ENCODE measurements at regions not wholly inside any gene's neighbourhood (a gene's known extent, or its start where the extent isn't known, plus 50 kb on each side); places are given as distances from the start of the nearest gene placed in this dataset.

DNA sequence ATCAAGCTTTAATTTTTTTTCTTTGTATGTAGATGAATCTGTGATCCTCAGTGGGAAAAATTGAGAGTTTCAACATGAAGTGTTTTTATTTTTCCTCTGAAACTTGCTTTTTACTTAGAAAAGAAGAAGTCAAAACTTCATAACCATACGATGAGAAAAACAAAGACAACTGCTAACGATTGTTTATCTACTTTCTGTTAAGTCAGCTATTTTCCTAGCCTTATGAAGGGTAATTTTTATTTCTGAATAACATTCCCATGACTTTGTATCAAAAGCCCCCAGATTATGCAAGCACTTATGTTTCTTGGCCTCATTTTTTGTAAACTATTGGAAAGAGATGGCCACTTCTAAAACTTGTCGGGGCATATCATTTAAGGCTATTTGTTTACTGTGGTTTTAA, 645.1 kb upstream of the PRKX start:
- H3K27me3 ChIP-seq (ENCODE audit: insufficient read depth, low read depth, low read length): no peaks in the 10 kb centered on the region
- no peak overlapping the region for H3K9ac ChIP-seq (ENCODE audit: low read length)
- H3K9me3 ChIP-seq (ENCODE audit: low read length): no peaks in the 10 kb centered on the region
- no peaks in the 10 kb centered on the region for H3K9me2 ChIP-seq (ENCODE audit: insufficient read depth, low read length)
- H3F3A ChIP-seq (ENCODE audit: insufficient read depth, low read length, poor library complexity, severe bottlenecking): no peaks in the 10 kb centered on the region
- H3K4me3 ChIP-seq (ENCODE audit: low read length): no peak overlapping the region
- H3K4me2 ChIP-seq (ENCODE audit: low read length): no peak overlapping the region
- no peaks in the 10 kb centered on the region for H3K36me3 ChIP-seq (ENCODE audit: insufficient read depth, low read length)
- H4K20me1 ChIP-seq (ENCODE audit: insufficient read depth): no peaks in the 10 kb centered on the region
- H3K27ac ChIP-seq (ENCODE audit: low read length): no peak overlapping the region
- TF ChIP-seq, protein P1, sequence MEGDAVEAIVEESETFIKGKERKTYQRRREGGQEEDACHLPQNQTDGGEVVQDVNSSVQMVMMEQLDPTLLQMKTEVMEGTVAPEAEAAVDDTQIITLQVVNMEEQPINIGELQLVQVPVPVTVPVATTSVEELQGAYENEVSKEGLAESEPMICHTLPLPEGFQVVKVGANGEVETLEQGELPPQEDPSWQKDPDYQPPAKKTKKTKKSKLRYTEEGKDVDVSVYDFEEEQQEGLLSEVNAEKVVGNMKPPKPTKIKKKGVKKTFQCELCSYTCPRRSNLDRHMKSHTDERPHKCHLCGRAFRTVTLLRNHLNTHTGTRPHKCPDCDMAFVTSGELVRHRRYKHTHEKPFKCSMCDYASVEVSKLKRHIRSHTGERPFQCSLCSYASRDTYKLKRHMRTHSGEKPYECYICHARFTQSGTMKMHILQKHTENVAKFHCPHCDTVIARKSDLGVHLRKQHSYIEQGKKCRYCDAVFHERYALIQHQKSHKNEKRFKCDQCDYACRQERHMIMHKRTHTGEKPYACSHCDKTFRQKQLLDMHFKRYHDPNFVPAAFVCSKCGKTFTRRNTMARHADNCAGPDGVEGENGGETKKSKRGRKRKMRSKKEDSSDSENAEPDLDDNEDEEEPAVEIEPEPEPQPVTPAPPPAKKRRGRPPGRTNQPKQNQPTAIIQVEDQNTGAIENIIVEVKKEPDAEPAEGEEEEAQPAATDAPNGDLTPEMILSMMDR (IDR thresholded peaks at IDR 0.05; ENCODE audit: poor library complexity, severe bottlenecking): no peak
- TF ChIP-seq, protein P2, sequence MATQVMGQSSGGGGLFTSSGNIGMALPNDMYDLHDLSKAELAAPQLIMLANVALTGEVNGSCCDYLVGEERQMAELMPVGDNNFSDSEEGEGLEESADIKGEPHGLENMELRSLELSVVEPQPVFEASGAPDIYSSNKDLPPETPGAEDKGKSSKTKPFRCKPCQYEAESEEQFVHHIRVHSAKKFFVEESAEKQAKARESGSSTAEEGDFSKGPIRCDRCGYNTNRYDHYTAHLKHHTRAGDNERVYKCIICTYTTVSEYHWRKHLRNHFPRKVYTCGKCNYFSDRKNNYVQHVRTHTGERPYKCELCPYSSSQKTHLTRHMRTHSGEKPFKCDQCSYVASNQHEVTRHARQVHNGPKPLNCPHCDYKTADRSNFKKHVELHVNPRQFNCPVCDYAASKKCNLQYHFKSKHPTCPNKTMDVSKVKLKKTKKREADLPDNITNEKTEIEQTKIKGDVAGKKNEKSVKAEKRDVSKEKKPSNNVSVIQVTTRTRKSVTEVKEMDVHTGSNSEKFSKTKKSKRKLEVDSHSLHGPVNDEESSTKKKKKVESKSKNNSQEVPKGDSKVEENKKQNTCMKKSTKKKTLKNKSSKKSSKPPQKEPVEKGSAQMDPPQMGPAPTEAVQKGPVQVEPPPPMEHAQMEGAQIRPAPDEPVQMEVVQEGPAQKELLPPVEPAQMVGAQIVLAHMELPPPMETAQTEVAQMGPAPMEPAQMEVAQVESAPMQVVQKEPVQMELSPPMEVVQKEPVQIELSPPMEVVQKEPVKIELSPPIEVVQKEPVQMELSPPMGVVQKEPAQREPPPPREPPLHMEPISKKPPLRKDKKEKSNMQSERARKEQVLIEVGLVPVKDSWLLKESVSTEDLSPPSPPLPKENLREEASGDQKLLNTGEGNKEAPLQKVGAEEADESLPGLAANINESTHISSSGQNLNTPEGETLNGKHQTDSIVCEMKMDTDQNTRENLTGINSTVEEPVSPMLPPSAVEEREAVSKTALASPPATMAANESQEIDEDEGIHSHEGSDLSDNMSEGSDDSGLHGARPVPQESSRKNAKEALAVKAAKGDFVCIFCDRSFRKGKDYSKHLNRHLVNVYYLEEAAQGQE (IDR thresholded peaks at IDR 0.05; ENCODE audit: borderline replicate concordance): no peak
- TF ChIP-seq TAF1 (IDR thresholded peaks at IDR 0.05; ENCODE audit: low read depth) (no peak), EZH2 (IDR thresholded peaks at IDR 0.05; ENCODE audit: borderline replicate concordance, insufficient read depth, low read length, poor library complexity, severe bottlenecking) (no peak), SMC3 (conservative IDR thresholded peaks at IDR 0.05; ENCODE audit: poor library complexity) (no peak), EP300 (conservative IDR thresholded peaks at IDR 0.05; ENCODE audit: poor library complexity, severe bottlenecking) (no peak)
- no peak overlapping the region for H2AFZ ChIP-seq (ENCODE audit: low read depth, low read length)
- no peaks in the 10 kb centered on the region for H3K79me2 ChIP-seq (replicated peaks; ENCODE audit: insufficient read depth, low read length)

DNA sequence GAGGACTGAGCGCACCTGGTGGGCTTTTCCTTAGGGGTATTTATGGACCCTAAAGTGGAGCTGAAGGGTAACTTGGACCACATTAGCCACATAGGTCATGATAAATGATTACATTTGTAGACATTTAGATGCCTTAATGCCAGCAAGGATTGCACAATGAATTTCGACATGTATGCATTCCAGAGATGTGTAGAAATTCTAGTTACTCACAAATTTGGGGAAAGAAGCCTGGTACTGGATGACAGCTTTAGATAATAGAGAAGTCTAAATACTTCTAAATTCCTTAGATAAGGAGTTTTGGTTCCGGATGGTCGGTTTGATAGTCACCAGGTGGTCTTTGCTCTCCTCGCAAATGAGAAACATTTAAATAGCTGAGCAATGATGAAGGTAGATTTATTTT, 609.5 kb upstream of the PRKX start:
- Histone ChIP-seq H3K79me2 (replicated peaks; ENCODE audit: insufficient read depth, low read length) (no peaks in the 10 kb centered on the region), H2AFZ (ENCODE audit: low read depth, low read length) (no peak overlapping the region)

More for the DNA sequence above, 609.5 kb upstream of the PRKX start:
- Histone ChIP-seq H3K9me2 (ENCODE audit: insufficient read depth, low read length) (no peaks in the 10 kb centered on the region), H4K20me1 (ENCODE audit: insufficient read depth) (no peaks in the 10 kb centered on the region), H3K27ac (ENCODE audit: low read length) (no peak overlapping the region), H3K4me2 (ENCODE audit: low read length) (no peak overlapping the region), H3K9ac (ENCODE audit: low read length) (no peak overlapping the region), H3K36me3 (ENCODE audit: insufficient read depth, low read length) (no peaks in the 10 kb centered on the region), H3K4me3 (ENCODE audit: low read length) (no peak overlapping the region), H3F3A (ENCODE audit: insufficient read depth, low read length, poor library complexity, severe bottlenecking) (no peaks in the 10 kb centered on the region), H3K27me3 (ENCODE audit: insufficient read depth, low read depth, low read length) (no peaks in the 10 kb centered on the region), H3K9me3 (ENCODE audit: low read length) (no peaks in the 10 kb centered on the region)
- no peak for TF ChIP-seq POLR2AphosphoS5 (IDR thresholded peaks at IDR 0.05)
- TF ChIP-seq, protein P1 (IDR thresholded peaks at IDR 0.05; ENCODE audit: poor library complexity, severe bottlenecking): no peak
- no peak for TF ChIP-seq RAD21 (conservative IDR thresholded peaks at IDR 0.05)
- no peak for TF ChIP-seq TAF1 (IDR thresholded peaks at IDR 0.05; ENCODE audit: low read depth)
- TF ChIP-seq EP300 (conservative IDR thresholded peaks at IDR 0.05; ENCODE audit: poor library complexity, severe bottlenecking): no peak
- no peak for TF ChIP-seq EZH2 (IDR thresholded peaks at IDR 0.05; ENCODE audit: borderline replicate concordance, insufficient read depth, low read length, poor library complexity, severe bottlenecking)
- TF ChIP-seq MXI1 (conservative IDR thresholded peaks at IDR 0.05; ENCODE audit: poor library complexity, severe bottlenecking): no peak
- TF ChIP-seq SMC3 (conservative IDR thresholded peaks at IDR 0.05; ENCODE audit: poor library complexity): no peak
- TF ChIP-seq, protein P2 (IDR thresholded peaks at IDR 0.05; ENCODE audit: borderline replicate concordance): no peak

Data from neural cell (in vitro differentiated cells).